Memory B cell (primary cell): ENCODE measurements at regions not wholly inside any gene's neighbourhood (a gene's known extent, or its start where the extent isn't known, plus 50 kb on each side); places are given as distances from the start of the nearest gene placed in this dataset.

Source experiments
- ATAC-seq: fragments of 150-1000 bp; cut with Tn5 transposase; 2 replicates; pipeline ENCODE4 v1.10.0; 2021; ENCODE audit warnings: low read depth, mild to moderate bottlenecking, moderate library complexity
- DNase-seq, 2 donors: peaks; one replicate each; pipeline ENCODE4 v3.0.0; 2022; ENCODE audit warnings: low spot score in 2 of 2
- H3K27ac Mint-ChIP-seq: one replicate; pipeline ENCODE4 v1.8.0; 2022; ENCODE audit warnings: mild to moderate bottlenecking, moderate library complexity, mixed read lengths
- H3K27me3 Mint-ChIP-seq: one replicate; pipeline ENCODE4 v1.8.0; 2022; ENCODE audit warnings: mixed read lengths
- H3K36me3 Mint-ChIP-seq: one replicate; pipeline ENCODE4 v1.8.0; 2022; ENCODE audit warnings: mild to moderate bottlenecking, mixed read lengths
- H3K4me1 Mint-ChIP-seq: one replicate; pipeline ENCODE4 v1.8.0; 2022; ENCODE audit warnings: mixed read lengths
- H3K4me3 Mint-ChIP-seq: one replicate; pipeline ENCODE4 v1.8.0; 2022; ENCODE audit warnings: mild to moderate bottlenecking, moderate library complexity, mixed read lengths
- H3K9me3 Mint-ChIP-seq: one replicate; pipeline ENCODE4 v1.8.0; 2022; ENCODE audit warnings: mixed read lengths

DNA sequence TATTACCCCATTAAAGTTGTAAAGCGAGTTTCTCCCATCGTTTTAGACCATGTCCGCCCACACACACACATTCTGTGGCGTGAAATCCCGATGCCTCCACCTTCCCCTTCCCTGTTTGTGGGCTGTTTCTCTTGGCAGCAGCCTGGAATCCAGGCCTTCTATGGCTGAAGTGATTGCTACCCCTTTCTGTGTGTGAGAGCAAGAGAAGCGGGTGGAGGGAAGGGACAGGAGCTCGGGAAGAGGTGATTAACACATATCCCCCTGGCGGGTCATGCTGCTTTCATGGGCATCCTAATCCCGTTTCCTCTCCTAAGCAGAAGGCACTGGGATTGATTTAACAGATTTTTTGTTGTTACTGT is 283.8 kb upstream of the RGMA start:
- H3K27ac Mint-ChIP-seq: no peak overlapping the region
- DNase-seq: no peak

DNA sequence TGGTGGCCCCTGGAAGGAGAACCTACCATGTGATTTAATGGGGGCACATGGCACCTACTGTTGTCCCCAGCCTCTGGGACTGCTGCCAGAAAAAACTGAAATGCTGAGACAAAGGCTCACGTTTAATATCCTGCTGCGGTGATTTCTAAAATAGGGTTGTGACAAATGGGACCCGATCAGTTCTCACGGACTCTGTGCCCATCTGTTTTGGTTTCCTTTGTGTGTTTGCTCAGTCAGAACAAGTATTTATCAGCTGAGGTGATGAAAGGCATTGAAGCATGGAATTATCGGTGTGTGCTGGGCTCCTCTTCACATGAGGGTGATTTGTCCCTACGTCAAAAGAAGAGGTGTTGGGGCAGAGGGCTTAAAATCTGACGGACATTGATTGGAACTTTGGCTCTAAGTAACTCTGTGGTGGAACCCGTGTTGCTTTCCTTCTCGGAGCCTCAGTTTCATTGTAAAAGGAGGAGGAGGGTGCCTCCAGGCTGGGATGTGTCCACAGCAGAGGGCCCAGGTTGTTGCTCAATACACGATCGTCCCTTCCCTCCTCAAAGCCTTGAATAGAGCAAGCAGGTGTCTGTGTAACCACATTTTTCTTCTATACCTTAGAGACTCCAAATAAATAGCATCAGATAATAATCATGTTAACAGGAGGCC is 283.3 kb upstream of the RGMA start:
- Mint-ChIP-seq H3K4me1 (no peaks in the 10 kb centered on the region), H3K36me3 (no peaks in the 10 kb centered on the region), H3K27ac (no peak overlapping the region), H3K4me3 (no peak overlapping the region), H3K27me3 (peaks cover 2% of the 10 kb centered on the region), H3K9me3 (peaks cover 3% of the 10 kb centered on the region)
- no peak for ATAC-seq
- DNase-seq: no peak

More for the DNA sequence above, 283.8 kb upstream of the RGMA start:
- Mint-ChIP-seq H3K4me3 (no peak overlapping the region), H3K4me1 (no peaks in the 10 kb centered on the region), H3K9me3 (peaks cover 4% of the 10 kb centered on the region), H3K36me3 (no peaks in the 10 kb centered on the region), H3K27me3 (peaks cover 2% of the 10 kb centered on the region)
- no peak for ATAC-seq

DNA sequence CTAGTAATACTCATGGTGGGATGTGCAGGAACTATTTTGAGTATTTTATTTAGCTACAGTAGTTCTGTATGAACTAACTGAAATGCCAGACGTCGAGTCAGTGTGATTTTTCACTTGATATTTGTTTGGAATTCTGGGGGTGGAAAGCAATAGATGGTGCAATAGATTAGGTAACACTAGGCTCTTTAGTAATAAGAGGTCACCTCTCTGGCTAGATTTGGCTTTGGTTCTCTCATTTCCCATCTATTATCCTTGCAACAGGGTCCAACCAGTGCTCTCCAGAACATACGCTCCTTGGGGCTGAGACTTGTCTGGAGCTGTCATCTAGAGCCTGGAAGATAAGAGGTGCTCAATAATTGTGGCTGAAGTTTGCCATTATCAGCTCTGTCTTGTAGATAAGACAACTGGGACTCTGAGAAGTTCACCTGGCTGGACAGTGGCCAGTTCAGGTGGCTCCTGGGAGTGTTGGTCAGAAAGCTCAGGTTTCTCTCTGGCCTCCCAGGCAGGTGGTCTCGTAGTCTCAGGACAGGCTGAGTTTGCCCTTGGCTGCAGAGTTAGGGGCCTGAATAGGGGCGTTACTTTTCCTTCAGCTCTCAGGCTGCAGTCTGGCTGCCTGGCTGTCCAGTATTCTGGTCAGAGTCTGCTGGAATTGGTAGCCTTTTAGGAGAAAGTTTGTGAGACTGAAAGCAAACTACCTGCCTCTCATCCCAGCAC is 277.5 kb upstream of the RGMA start:
- no peak for DNase-seq
- H3K9me3 Mint-ChIP-seq: no peaks in the 10 kb centered on the region
- H3K36me3 Mint-ChIP-seq: no peaks in the 10 kb centered on the region
- no peaks in the 10 kb centered on the region for H3K4me1 Mint-ChIP-seq
- H3K27me3 Mint-ChIP-seq: no peaks in the 10 kb centered on the region
- no peak overlapping the region for H3K27ac Mint-ChIP-seq
- H3K4me3 Mint-ChIP-seq: no peak overlapping the region
- no peak for ATAC-seq

DNA sequence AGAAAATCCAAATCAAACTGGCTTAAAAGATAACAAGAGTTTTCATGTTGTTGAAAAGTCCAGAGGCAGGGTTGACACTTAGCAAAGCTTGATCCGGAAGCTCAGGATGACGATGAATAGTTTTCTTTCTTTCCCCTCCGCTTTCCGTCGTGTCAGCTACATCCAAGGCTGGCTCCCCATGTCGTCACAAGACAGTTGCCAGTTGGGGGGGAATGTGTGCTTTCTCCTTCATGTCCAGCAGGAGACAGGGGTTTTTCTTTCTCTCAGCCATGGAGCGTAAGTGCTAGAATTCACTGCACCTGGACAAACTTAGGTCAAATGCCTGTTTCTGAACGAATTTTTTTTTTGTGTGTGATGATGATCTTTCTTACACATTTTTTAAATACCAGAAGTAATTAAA is 273.8 kb upstream of the RGMA start:
- no peak for DNase-seq
- H3K4me1 Mint-ChIP-seq: no peaks in the 10 kb centered on the region
- H3K9me3 Mint-ChIP-seq: peaks cover 3% of the 10 kb centered on the region
- no peak overlapping the region for H3K27ac Mint-ChIP-seq
- H3K4me3 Mint-ChIP-seq: no peak overlapping the region
- no peaks in the 10 kb centered on the region for H3K27me3 Mint-ChIP-seq
- H3K36me3 Mint-ChIP-seq: no peaks in the 10 kb centered on the region
- ATAC-seq: no peak

DNA sequence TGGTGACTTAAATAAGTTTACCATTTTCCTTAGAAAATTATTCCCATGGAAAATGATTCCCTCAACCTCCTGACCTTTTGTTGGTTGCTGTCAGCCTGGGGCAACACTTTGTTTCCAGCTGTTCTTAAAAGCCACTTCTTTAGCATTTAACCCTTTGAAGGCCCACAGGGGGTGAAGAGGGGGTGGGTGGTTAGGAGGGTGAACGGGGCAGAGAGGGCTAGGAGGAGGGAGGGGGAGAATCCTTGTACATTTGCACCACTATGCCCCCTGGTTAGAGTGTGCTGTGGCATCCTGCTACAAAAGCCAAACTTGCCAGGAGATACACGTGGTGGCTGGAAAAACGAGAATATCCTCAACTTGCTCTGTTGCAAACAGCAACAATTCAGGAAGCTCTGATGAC is 273.2 kb upstream of the RGMA start:
- Mint-ChIP-seq H3K27ac (no peak overlapping the region), H3K4me3 (no peak overlapping the region)

DNA sequence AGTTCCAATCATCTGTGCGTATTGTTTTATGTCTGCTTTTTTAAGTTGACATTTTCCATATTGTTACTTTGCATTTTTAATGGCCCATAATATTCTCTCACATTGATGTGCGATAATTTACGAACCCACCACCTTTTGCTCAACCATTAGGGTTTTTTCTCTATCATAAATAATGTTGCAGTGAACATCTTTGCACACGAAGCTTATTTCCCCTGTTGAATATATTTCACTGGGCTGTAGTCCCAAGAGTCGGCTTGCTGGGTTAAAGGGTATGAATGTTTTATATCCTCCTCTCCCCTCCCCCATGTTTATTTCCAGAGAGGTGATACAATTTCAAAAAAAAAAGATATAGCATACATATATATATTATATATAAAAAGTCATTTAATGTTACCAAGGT is 272.7 kb upstream of the RGMA start:
- no peaks in the 10 kb centered on the region for H3K36me3 Mint-ChIP-seq
- H3K27me3 Mint-ChIP-seq: no peaks in the 10 kb centered on the region
- DNase-seq (no peak), ATAC-seq (no peak)
- H3K4me1 Mint-ChIP-seq: no peaks in the 10 kb centered on the region
- H3K27ac Mint-ChIP-seq: no peak overlapping the region
- H3K9me3 Mint-ChIP-seq: peaks cover 3% of the 10 kb centered on the region
- no peak overlapping the region for H3K4me3 Mint-ChIP-seq

More for the DNA sequence above, 273.2 kb upstream of the RGMA start:
- Mint-ChIP-seq H3K36me3 (no peaks in the 10 kb centered on the region), H3K9me3 (peaks cover 3% of the 10 kb centered on the region), H3K4me1 (no peaks in the 10 kb centered on the region), H3K27me3 (no peaks in the 10 kb centered on the region)
- ATAC-seq (no peak), DNase-seq (no peak)

DNA sequence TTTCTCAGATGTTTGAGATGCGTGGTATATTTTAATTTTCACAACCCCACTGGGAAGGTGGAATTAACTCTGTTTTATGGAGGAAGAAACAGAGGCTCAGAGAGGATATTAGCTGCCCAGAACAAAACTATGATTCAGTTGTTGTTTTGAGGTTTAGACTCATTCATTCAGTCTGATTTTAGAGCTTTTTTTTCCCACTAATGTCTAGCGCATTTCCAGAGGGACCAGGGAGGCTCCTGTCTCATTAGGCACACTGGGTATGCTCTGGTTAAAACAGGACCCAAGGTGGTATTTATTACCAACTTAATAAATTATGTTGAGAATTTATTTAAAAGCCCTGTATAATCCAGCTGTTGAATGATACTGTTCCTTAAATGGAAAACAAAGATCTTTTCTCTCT is 272.0 kb upstream of the RGMA start:
- H3K36me3 Mint-ChIP-seq: no peaks in the 10 kb centered on the region
- DNase-seq: no peak
- H3K4me1 Mint-ChIP-seq: no peaks in the 10 kb centered on the region
- no peak overlapping the region for H3K4me3 Mint-ChIP-seq
- no peak for ATAC-seq
- H3K9me3 Mint-ChIP-seq: peaks cover 3% of the 10 kb centered on the region
- no peak overlapping the region for H3K27ac Mint-ChIP-seq
- no peaks in the 10 kb centered on the region for H3K27me3 Mint-ChIP-seq

DNA sequence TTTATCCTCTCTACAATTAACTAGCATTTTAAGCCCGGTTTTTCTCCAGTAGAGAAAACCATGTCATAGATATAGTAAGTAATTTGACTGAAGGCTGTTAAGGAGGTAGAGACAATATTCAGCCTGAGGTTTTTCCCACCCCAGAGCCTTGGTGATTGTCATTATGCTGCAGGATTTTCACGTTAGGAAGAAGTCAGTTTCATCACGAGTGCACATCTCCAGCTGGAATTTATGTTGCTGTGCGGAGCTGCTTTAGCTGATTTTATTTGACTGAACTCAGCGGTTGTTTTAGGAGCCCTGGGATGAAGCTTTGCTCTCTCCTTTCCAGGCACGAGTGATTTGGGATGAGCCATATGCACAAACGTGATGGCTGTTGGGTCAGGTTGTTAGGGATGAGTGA is 271.3 kb upstream of the RGMA start:
- H3K27me3 Mint-ChIP-seq: no peaks in the 10 kb centered on the region
- H3K4me1 Mint-ChIP-seq: no peaks in the 10 kb centered on the region
- H3K4me3 Mint-ChIP-seq: no peak overlapping the region
- peaks cover 3% of the 10 kb centered on the region for H3K9me3 Mint-ChIP-seq
- no peaks in the 10 kb centered on the region for H3K36me3 Mint-ChIP-seq
- H3K27ac Mint-ChIP-seq: no peak overlapping the region
- DNase-seq (no peak), ATAC-seq (no peak)

DNA sequence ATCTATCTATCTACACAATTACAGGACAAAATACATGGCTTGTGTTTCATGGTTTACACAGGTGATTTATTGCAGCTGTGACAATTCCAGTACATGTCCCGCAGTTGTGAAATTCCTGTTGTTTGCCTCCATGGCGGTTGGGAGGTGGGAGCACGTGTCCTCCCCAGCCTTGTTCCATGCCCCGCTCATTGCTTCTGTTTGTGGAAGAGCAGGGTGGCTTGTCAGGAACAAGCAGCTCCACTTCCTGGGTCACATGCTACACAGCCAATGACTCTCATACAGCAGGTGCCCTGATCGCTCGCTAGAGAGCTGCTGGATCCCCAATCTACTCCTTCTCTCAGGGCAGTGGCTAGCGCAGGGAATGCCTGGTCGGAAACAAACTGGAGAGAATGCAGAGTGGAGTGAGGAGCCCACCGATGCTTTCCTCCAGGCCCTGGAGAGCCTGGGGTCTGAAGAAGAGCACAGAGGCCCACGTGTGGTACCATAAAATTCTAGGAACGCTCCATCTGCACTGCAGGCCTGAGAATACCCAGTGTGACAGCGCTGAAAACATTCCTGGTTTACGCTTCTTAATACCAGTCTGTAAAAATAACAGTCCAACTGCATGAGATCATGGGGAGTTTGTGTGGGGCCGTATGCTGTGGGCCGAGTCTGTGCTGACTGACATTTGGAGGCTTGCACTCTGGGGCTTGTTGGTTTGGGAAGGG is 270.6 kb upstream of the RGMA start:
- H3K4me1 Mint-ChIP-seq: no peaks in the 10 kb centered on the region
- DNase-seq (no peak), ATAC-seq (no peak)
- H3K27me3 Mint-ChIP-seq: no peaks in the 10 kb centered on the region
- H3K27ac Mint-ChIP-seq: no peak overlapping the region
- H3K9me3 Mint-ChIP-seq: peaks cover 3% of the 10 kb centered on the region
- H3K4me3 Mint-ChIP-seq: no peak overlapping the region
- no peaks in the 10 kb centered on the region for H3K36me3 Mint-ChIP-seq

DNA sequence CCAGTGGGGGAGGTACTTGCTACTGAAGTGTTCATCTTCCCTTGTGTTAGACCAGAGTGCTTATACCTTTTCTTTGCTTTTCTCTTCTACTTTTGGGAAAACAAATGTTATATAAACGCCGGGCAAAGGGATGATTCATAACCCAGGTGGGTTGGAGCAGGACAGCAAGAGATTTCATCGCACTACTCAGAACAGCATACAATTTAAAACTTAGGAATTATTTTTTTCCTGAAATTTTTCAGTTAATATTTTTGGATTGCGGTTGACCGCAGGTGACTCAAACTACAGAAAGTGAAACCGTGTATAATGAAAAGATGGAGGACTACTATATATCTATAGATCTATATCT is 270.0 kb upstream of the RGMA start:
- no peak for DNase-seq
- H3K4me1 Mint-ChIP-seq: no peaks in the 10 kb centered on the region
- no peak for ATAC-seq
- no peaks in the 10 kb centered on the region for H3K27me3 Mint-ChIP-seq
- H3K27ac Mint-ChIP-seq: no peak overlapping the region
- peaks cover 3% of the 10 kb centered on the region for H3K9me3 Mint-ChIP-seq
- H3K4me3 Mint-ChIP-seq: no peak overlapping the region
- H3K36me3 Mint-ChIP-seq: no peaks in the 10 kb centered on the region

DNA sequence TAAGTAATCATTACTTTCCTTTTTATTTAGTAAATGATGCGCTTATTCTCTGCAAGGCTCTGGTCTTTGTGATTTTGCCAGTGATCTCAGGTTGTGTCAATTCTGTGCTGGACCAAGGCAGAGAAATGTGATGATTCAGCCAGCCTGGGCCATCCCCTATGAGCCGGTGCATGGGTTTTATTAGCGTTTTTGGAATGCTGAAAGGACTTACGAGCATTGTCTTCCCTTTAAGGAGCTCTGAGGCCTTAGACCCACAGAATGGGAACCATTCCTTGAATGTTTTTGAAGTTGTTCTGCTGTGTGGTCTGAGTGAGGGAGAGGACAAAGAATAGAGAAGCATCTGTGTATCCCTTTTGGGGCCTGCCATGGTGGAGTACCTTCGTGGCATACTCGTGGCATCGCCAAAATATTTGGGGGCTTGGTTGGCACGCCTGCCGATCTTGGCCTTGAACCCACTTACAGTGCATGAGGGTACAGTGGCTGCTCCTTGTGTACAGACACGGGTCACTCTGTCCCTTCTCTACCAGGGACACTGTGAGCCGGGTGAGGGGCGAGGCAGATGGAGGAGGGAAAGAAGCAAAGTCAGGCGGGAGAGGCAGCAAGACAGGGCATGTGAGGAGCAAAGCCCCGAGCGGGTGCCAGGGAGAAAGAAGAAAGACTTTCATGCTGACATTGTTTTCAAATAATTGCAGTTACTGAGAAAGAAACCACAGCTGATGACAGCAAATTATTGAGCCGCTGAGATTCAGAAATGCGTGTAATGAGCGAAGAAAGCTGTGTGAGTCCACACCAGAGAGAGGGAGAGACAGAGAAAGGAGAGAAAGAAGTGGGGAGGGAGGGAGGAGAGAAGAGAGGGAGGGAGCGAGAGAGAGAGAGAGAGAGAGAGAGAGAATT is 269.4 kb upstream of the RGMA start:
- DNase-seq (no peak), ATAC-seq (no peak)
- no peak overlapping the region for H3K4me3 Mint-ChIP-seq
- H3K27ac Mint-ChIP-seq: no peak overlapping the region
- H3K4me1 Mint-ChIP-seq: no peaks in the 10 kb centered on the region
- H3K9me3 Mint-ChIP-seq: peaks cover 3% of the 10 kb centered on the region
- no peaks in the 10 kb centered on the region for H3K36me3 Mint-ChIP-seq
- no peaks in the 10 kb centered on the region for H3K27me3 Mint-ChIP-seq

DNA sequence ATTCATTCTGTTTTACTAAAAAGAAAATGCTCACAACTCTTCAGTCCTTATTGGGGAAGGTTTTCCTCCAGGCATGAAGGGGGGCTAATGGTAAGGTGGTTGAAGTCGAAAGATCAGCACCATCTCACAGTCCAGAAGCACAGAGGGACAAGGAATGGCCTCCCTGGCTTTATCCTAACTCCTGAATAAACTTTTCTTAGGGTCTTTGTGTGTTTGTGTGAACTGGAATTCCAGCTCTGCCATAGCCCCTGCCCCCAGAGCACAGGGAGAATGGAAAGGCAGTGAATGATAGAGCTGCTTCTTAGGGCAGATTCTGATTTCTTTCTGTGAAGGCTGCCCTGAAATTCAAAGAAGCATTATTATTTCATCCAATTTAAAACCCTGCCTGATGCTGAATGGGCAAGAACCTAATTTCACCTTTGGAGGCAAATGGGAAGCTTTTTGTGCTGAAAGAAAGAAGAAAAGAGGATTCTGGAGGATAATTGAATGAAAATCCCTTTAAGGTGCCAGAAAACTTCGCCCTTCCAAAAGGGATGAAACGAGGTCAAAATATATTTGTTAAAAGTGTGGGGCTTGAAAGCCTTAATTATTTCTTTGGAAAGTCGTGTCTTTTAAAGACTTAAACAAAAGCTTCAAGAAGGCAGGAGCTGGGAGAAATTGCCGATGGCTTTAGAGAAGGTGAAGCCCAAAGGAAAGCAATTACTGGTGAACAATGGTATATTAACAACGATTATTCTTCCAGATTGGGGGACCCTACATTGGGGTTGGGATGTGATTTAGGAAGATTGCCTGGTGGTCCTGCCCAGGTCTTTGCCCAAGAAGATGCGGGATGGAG is 259.9 kb upstream of the RGMA start:
- Mint-ChIP-seq H3K9me3 (peaks cover 4% of the 10 kb centered on the region), H3K4me1 (no peaks in the 10 kb centered on the region), H3K36me3 (no peaks in the 10 kb centered on the region), H3K27ac (no peak overlapping the region), H3K4me3 (no peak overlapping the region), H3K27me3 (peaks cover 4% of the 10 kb centered on the region)
- ATAC-seq (no peak), DNase-seq (no peak)

DNA sequence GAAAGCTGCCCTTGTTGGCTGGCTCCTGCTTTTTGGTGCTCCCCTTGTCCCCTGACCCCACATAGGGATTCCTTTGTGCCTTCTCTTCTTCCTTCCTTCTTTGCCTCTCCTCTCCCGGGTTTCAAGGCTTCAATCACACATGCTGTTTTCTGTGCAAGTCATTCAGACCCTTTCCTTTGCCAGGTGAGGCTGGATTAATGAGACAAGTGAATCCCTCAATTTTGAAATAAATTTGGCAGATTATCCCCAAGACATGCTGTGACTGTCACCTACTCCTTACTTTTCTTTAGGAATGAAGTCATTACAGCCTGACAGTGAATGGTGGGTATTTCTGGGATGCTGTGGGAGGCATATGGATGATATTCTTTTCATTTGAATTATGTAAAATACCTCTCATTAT is 259.0 kb upstream of the RGMA start:
- no peak overlapping the region for H3K4me3 Mint-ChIP-seq

More for the DNA sequence above, 259.0 kb upstream of the RGMA start:
- no peaks in the 10 kb centered on the region for H3K36me3 Mint-ChIP-seq
- H3K27ac Mint-ChIP-seq: no peak overlapping the region
- no peaks in the 10 kb centered on the region for H3K4me1 Mint-ChIP-seq
- H3K27me3 Mint-ChIP-seq: peaks cover 4% of the 10 kb centered on the region
- DNase-seq (no peak), ATAC-seq (no peak)
- H3K9me3 Mint-ChIP-seq: peaks cover 4% of the 10 kb centered on the region
